ENCODE measurements at regions not wholly inside any gene's neighbourhood (a gene's known extent, or its start where the extent isn't known, plus 50 kb on each side); places are given as distances from the start of the nearest gene placed in this dataset.
"Not testable (repeated sequence)": the region's sequence is repeated elsewhere in the genome, so short reads cannot be mapped to it uniquely, and the experiment has no call there.

- peak; percentile 98 for DNase-seq
- no peaks in the 10 kb centered on the region for H3K36me3 ChIP-seq
- H3K27me3 ChIP-seq: no peaks in the 10 kb centered on the region
- H3K4me1 ChIP-seq: peaks cover 12% of the 10 kb centered on the region
- H3K27ac ChIP-seq: peak overlapping the region; percentile 97
- H3K9me3 ChIP-seq: no peaks in the 10 kb centered on the region
- TF ChIP-seq, protein P1, sequence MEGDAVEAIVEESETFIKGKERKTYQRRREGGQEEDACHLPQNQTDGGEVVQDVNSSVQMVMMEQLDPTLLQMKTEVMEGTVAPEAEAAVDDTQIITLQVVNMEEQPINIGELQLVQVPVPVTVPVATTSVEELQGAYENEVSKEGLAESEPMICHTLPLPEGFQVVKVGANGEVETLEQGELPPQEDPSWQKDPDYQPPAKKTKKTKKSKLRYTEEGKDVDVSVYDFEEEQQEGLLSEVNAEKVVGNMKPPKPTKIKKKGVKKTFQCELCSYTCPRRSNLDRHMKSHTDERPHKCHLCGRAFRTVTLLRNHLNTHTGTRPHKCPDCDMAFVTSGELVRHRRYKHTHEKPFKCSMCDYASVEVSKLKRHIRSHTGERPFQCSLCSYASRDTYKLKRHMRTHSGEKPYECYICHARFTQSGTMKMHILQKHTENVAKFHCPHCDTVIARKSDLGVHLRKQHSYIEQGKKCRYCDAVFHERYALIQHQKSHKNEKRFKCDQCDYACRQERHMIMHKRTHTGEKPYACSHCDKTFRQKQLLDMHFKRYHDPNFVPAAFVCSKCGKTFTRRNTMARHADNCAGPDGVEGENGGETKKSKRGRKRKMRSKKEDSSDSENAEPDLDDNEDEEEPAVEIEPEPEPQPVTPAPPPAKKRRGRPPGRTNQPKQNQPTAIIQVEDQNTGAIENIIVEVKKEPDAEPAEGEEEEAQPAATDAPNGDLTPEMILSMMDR (IDR thresholded peaks at IDR 0.05): no peak
- H3K9ac ChIP-seq (ENCODE audit: low read depth in 2 of 2, low read length in 2 of 2): peak overlapping the region; percentile 81 to 99
- peak overlapping the region; percentile 51 for H3K4me3 ChIP-seq
- intact Hi-C loops (cut with DNase I): loop anchor here (5.0 kb wide), 1 partner anchor 69 kb away; no protein-coding TSS in a partner anchor
These were observed 207.1 kb downstream of the C9orf50 start for GRCh38 chr9:129413537-129414376.

- H3K9ac ChIP-seq (ENCODE audit: low read depth in 2 of 2, low read length in 2 of 2): peak overlapping the region; percentile 80 to 91
- intact Hi-C loops (cut with DNase I): loop anchor here (5.0 kb wide), 1 partner anchor 69 kb away; no protein-coding TSS in a partner anchor
- peak overlapping the region; percentile 51 for H3K4me3 ChIP-seq
- H3K27me3 ChIP-seq: no peaks in the 10 kb centered on the region
- H3K9me3 ChIP-seq: no peaks in the 10 kb centered on the region
- peak; percentile 60 for DNase-seq
- H3K4me1 ChIP-seq: peaks cover 14% of the 10 kb centered on the region
- TF ChIP-seq, protein P1 (IDR thresholded peaks at IDR 0.05): no peak
- H3K27ac ChIP-seq: peak overlapping the region; percentile 97
- H3K36me3 ChIP-seq: no peaks in the 10 kb centered on the region
These were observed 207.9 kb downstream of the C9orf50 start for GRCh38 chr9:129412814-129413536.

DNA sequence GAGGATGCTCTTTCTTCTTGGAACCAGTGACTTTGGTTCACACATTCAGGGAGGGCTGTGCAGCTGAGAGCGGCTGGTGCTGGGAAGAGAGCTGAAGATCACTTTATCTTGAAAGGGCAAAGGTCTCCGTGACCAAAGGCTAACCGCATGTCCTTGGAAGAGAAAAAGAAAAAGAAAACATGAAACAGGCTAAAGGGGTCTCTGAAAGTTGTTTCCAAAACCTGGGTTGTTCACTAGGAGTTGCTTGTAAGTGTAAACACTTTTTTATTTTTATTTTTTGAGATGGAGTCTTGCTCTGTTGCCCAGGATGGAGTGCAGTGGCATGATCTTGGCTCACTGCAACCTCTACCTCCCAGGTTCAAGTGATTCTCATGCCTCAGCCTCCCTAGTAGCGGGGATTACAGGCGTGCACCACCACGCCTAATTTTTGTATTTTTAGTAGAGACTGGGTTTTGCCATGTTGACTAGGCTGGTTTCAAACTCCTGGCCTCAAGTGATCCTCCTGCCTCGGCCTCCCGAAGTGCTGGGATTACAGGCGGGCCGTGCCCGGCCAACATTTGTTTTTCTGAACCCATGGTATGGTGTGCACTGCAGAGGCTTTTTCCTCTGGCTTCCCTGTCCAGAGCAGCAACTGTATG lies 208.6 kb downstream of the C9orf50 start:
- intact Hi-C loops (cut with DNase I): loop anchor here (5.0 kb wide), 1 partner anchor 70 kb away; no protein-coding TSS in a partner anchor
- not testable (repeated sequence) for H3K9me3 ChIP-seq, H3K27me3 ChIP-seq, H3K4me3 ChIP-seq, H3K36me3 ChIP-seq, DNase-seq
- peak overlapping the region; percentile 80 to 91 for H3K9ac ChIP-seq (ENCODE audit: low read depth in 2 of 2, low read length in 2 of 2)
- H3K27ac ChIP-seq: peak overlapping the region; percentile 97
- H3K4me1 ChIP-seq: peaks cover 14% of the 10 kb centered on the region

- Histone ChIP-seq H3K9me3 (no peaks in the 10 kb centered on the region), H3K9ac (ENCODE audit: low read depth in 2 of 2, low read length in 2 of 2) (no peak overlapping the region), H3K36me3 (no peaks in the 10 kb centered on the region), H3K27me3 (no peaks in the 10 kb centered on the region), H3K4me3 (no peak overlapping the region), H3K27ac (no peak overlapping the region), H3K4me1 (peaks cover 14% of the 10 kb centered on the region)
- TF ChIP-seq, protein P1 (IDR thresholded peaks at IDR 0.05): no peak
- intact Hi-C loops (cut with DNase I): loop anchor here (5.0 kb wide), 1 partner anchor 71 kb away; no protein-coding TSS in a partner anchor
- no peak for DNase-seq
These were observed 209.3 kb downstream of the C9orf50 start for GRCh38 chr9:129411501-129412175.

DNA sequence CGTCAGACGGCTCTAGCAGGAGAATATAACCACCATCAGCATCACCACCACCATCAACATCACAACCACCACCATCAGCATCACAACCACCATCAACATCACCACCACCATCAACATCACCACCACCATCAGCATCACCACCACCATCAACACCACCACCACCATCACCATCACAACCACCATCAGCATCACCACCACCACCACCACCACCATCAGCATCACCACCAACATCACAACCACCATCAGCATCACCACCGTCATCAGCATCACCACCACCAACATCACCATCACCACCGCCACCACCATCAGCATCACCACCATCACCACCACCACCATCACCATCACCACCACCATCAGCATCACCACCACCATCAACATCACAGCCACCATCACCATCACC lies 210.7 kb downstream of the C9orf50 start:
- no peak for DNase-seq
- Histone ChIP-seq H3K4me1 (peaks cover 14% of the 10 kb centered on the region), H3K27me3 (no peaks in the 10 kb centered on the region), H3K9ac (ENCODE audit: low read depth in 2 of 2, low read length in 2 of 2) (no peak overlapping the region), H3K4me3 (no peak overlapping the region), H3K9me3 (no peaks in the 10 kb centered on the region), H3K27ac (no peak overlapping the region), H3K36me3 (no peaks in the 10 kb centered on the region)
- intact Hi-C loops (cut with DNase I): loop anchor here (5.0 kb wide), 1 partner anchor 72 kb away; no protein-coding TSS in a partner anchor
- TF ChIP-seq, protein P1 (IDR thresholded peaks at IDR 0.05): no peak

Data from colonic mucosa (tissue), 4 donors.